ENCODE measurements at regions not wholly inside any gene's neighbourhood (a gene's known extent, or its start where the extent isn't known, plus 50 kb on each side); places are given as distances from the start of the nearest gene placed in this dataset.

- TF ChIP-seq CTCF (IDR thresholded peaks at IDR 0.05; ENCODE audit: borderline replicate concordance, extremely low read depth, low read length, poor library complexity, severe bottlenecking) (no peak), EZH2 (IDR thresholded peaks at IDR 0.05; ENCODE audit: borderline replicate concordance, low read depth, low read length, severe bottlenecking) (no peak)
These were observed 186.5 kb upstream of the SKOR2 start for GRCh38 chr18:47438001-47438400.

Data from DND-41 (cell line).